HG03039 (cell line): ENCODE measurements at regions not wholly inside any gene's neighbourhood (a gene's known extent, or its start where the extent isn't known, plus 50 kb on each side); places are given as distances from the start of the nearest gene placed in this dataset.
"Not testable (repeated sequence)": the region's sequence is repeated elsewhere in the genome, so short reads cannot be mapped to it uniquely, and the experiment has no call there.

Experiments used
- ATAC-seq: cut with Tn5 transposase; IDR thresholded peaks from one replicate; pipeline ENCODE4 v1.9.1; 2021; ENCODE audit warnings: mild to moderate bottlenecking, moderate library complexity; ENCODE audit not compliant: unreplicated experiment

GRCh38 chrX:3820167-3820566, 106.7 kb upstream of the PRKX start:
- no peak for ATAC-seq

GRCh38 chrX:3817480-3817879, 104.0 kb upstream of the PRKX start:
- not testable (repeated sequence) for ATAC-seq

DNA sequence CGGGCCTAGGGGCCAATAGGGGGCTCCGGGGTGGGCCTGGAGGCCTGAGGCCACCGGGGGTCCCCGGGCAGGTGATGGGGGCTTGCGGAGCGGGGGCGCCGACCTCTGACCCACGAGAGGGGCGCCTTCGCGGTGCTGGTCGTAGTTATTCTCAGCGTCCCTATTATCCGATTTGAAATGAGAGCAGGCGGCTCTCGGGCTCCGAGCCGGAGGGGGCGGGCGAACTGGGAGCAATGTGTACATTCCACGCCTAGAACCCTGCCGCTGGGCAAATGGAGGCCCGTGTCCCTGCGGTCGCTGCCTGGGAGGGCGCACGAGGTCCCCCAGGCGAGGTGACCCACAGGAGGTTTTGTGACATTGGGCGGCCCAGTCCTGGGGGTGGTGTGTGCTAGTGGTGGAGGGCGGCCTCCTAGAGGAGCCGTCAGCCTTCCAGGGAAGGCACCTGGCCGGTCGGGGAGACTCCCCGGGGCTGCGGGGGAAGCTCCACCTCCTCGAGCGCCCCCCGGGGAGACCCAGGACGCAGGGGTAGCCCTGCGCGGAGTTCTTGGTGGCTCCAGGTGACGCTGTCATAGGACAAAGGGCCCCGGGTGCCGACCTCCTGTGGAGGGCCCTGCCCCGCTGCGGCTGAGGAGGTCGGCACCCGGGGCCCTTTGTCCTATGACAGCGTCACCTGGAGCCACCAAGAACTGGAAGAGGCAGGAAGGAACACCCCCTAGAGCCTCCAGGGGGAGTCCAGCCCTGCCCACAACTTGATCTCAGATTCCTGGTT, 102.6 kb upstream of the PRKX start:
- no peak for ATAC-seq

DNA sequence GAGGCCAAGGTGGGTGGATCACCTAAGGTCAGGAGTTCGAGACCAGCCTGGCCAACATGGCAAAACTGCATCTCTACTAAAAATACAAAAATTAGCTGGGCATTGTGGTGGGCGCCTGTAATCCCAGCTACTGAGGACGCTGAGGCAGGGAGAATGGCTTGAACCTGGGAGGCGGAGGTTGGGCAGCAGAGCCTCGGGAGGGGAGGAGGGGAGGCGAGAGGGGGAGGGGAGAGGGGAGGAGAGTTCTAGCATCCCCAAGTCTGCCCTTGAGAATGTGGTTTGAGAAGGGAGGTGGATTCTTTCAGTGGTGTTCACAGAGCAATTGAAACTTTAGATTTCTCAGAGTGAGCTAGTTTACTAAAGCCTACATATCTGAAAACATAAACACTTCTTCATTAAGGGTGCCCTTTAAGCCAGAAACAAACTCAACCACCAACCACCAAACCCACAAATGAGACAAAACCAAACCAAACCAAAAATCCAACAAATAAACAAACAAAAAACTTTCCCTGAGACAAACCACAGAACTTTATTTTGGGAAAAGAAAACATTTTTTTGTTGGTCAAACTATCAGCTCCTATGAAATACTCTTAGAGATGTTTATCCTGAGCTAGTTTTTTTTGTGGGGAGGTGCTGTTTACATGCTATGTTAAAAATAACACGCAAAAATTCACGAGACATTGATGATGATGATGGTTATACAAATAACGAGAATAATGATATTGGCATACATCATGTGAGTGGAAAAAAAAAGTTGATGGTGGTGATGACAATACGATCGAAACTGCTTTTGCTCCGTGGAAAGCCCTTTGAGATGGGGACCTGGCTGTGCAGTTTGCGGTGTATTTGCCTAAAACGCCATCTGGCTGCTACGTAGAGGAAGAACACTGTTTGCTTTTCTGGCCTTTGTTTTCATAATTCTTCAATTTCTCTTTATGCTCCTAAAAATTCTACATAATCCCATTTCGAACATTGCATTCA, 98.2 kb upstream of the PRKX start:
- ATAC-seq: no peak

DNA sequence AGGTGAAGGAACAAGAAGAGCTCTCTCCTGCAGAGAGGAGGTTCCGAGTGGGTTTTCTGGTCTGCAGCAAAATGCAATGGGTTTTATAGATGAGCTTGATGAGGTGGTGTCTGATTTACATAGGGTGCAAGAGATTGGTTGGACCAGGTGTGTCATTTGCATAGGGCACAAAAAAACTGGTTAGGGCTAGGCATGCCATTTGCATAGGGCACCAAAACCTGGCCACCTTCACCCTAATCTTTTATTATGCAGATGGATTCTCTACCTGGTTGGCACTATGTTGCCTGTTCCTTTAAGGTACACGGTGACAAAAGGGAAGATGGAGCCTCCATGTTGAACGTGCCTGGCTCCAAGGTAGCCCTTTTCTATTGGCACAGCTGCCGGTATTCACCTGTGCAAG, 94.5 kb upstream of the PRKX start:
- no peak for ATAC-seq

DNA sequence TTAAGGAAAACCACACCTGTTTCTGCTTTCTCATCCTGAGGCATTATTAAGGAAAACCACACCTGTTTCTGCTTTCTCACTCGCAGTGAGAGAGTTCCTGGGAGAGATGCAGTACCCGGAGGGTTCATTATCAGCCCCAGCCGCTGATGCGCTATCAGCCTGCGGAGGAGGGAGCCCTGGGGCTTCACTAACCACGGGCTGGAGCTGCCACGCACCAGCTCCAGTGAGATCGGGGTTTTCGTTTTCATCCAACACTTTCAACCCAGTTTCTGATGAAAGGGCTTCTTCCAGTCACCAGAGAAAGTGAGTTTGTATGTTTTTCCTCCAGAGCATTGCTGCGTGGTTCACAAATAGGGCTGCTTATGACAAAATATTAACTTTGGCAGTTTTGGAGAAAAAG, 93.2 kb upstream of the PRKX start:
- no peak for ATAC-seq

DNA sequence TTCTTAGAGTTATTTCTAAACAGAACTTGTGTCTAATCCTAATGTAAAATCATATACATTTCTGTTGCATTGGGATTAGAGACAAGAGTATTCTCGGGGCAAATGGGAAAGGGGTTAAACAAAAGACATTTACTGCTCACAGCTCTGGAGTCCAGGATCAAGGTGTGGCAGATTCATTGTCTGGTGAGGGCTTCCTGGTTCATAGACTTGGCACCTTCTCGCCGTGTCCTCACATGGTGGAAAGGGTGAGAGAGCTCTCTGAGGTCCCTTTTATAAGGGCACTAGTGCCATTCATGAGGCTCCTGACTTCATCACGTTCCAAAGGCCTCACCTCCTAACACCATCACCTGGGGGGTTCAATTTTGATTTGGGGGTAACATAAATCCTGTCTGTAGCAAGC, 90.3 kb upstream of the PRKX start:
- ATAC-seq: no peak

- no peak for ATAC-seq
Observed at GRCh38 chrX:3803305-3803704, 89.9 kb upstream of the PRKX start.

GRCh38 chrX:3795411-3795810, 82.0 kb upstream of the PRKX start:
- not testable (repeated sequence) for ATAC-seq

DNA sequence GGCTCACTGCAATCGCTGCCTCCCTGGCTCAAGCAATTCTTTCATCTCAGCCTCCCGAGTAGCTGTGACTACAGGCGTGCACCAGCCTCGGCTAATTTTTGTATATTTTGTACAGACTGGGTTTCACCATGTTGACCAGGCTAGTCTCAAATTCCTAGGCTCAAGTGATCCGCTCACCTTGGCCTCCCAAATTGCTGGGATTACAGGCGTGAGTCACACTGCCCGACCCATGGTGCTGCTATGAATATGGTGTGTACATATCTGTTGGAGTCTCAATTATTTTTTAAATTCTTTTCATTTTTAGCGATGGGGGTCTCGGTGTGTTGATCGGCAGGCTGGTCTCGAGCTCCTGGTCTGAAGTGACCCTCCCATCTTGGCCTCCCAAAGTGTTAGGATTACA, 78.0 kb upstream of the PRKX start:
- ATAC-seq: no peak

DNA sequence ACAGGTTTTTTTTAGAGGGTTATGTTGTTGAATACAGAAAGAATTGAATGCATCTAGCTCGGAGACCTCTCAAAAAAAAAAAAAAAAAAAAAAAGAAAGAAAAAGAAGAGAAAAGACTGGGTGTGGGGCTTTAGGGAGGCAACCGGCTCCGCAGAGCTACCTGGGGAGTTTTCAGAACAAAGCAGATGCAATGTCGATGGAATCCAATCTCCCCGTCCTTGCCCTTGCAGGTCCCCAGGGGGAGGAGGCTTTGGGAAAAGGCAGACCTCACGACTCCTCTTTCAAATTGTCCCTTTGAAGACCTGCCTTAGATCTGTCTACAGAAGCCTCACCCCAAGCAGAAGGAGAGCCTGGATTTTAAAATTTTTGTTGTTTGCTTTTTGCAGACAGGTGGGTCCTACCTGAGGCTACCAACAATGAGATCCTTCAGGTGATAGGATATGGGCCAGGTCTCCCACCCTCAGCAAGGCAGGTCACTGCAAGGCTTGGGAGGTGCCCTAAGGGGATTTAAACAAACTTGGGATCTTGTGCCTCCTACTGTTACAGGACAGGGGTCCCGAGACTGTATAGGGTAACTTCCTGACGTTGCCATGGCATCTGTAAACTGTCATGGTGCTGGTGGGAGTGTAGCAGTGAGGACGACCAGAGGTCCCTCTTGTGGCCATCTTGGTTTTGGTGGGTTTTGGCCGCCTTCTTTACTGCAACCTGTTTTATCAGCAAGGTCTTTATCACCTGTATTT, 75.2 kb upstream of the PRKX start:
- ATAC-seq: no peak

DNA sequence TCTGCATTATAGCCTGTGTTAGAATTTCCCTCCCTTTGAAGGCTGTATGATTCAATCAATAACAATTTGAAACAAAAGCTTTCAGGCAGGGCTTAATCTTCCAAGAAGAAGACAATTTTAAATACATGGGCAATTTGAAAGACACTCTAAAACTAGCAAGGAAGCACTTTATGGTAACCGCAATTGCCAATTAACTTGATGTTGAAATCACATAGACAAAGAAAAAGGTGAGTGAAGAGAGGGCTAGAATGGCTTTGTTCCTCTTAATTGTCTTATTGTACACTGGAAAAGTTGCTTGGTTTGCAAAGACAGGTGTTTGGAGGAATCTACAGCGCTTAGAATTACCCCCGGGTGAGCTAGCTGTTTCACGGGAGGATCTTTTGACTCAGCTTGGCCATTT, 74.4 kb upstream of the PRKX start:
- ATAC-seq: no peak

DNA sequence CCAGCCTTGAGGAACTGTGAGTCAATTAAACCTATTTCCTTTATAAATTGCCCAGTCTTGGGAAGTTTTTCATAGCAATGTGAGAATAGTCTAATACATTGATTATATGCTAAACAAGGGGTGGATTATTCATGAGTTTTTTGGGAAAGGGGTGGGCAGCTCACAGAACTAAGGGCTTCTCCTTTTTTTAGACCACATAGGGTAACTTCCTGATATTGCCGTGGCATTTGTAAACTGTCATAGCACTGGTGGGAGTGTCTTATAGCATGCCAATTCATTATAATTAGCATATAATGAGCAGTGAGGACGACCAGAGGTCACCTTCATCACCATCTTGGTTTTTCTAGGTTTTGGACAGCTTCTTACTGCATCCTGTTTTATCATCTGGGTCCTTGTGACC, 72.4 kb upstream of the PRKX start:
- not testable (repeated sequence) for ATAC-seq

DNA sequence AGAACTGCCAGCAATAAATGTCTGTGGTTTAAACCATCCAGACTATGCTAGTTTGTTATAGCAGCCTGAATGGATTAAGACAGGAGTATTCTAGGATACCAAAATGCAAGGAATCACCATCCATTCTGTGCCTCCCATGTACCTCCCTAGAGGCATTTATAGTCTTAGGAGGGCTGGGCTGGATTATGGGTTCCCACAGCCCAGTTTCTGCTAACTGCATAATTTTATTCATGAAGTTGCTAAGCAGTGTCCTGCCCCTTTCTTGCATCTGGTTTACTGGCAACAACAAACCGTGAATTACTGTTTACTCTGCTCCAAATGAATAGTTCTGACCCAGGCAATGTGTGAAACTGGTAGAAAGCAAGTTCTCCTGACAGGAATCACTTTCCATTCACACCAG, 67.1 kb upstream of the PRKX start:
- ATAC-seq: no peak

DNA sequence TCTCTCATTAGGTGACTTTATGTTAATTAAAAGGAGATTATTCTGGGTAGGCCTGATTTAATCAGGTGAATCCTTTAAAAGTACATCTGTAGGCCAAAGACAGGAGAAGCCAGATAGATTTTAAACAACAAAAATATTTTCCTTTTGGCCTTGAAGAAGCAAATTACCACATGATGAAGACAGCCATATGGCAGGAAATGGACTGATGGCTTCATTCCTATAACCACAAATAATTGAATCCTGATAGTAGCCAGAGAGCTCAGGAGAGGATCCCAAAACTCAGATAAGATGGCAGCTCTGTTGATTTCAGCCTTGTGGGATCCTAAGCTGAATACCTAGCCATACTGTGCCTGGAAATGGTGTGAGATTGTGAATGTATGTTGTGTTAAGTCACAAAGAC, 66.1 kb upstream of the PRKX start:
- ATAC-seq: no peak

- no peak for ATAC-seq
Observed at GRCh38 chrX:3777416-3777815, 64.0 kb upstream of the PRKX start.

DNA sequence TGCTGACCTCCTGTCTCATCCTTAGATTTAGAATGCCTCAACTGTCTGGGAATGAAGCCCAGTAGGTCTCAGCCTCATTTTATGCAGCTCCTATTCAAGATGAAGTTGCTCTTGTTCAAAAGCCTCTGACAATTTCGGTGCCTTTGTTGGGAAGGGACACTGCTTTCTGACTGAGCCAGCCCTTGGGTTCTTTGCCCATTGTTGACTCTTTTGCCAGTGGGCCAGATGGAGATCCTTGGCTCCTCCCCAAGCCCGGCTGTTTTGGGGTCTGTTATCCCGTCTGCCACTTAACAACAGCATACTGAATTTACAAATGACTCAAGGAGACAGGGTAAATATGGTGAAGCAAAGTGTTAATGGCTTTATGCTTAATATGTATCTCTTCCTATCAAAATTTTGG, 58.3 kb upstream of the PRKX start:
- no peak for ATAC-seq

GRCh38 chrX:3768881-3769280, 55.4 kb upstream of the PRKX start:
- no peak for ATAC-seq
